MM.1S (cell line): ENCODE measurements at regions not wholly inside any gene's neighbourhood (a gene's known extent, or its start where the extent isn't known, plus 50 kb on each side); places are given as distances from the start of the nearest gene placed in this dataset.

Source experiments
- EZH2 ChIP-seq: fragments of 300-600 bp; sonication (generic); optimal IDR thresholded peaks from 2 replicates; pipeline ENCODE3; 2017; ENCODE audit warnings: low read depth, mild to moderate bottlenecking, antibody characterized with exemption, low read length, mixed read lengths
- EZH2phosphoT487 ChIP-seq: fragments of 300-600 bp; sonication (generic); IDR thresholded peaks from 2 replicates; pipeline ENCODE4 v1.6.1; 2018; ENCODE audit warnings: antibody characterized with exemption, low read length
- TF ChIP-seq, protein P1 (sequence below): fragments of 300-600 bp; sonication (generic); IDR thresholded peaks from 2 replicates; pipeline ENCODE4 v1.5.1; 2016; ENCODE audit warnings: antibody characterized with exemption, low read length, mixed read lengths

GRCh38 chr1:4975856-4976255 is 321.4 kb downstream of the AJAP1 start:
- no peak for TF ChIP-seq EZH2phosphoT487
- TF ChIP-seq, protein P1, sequence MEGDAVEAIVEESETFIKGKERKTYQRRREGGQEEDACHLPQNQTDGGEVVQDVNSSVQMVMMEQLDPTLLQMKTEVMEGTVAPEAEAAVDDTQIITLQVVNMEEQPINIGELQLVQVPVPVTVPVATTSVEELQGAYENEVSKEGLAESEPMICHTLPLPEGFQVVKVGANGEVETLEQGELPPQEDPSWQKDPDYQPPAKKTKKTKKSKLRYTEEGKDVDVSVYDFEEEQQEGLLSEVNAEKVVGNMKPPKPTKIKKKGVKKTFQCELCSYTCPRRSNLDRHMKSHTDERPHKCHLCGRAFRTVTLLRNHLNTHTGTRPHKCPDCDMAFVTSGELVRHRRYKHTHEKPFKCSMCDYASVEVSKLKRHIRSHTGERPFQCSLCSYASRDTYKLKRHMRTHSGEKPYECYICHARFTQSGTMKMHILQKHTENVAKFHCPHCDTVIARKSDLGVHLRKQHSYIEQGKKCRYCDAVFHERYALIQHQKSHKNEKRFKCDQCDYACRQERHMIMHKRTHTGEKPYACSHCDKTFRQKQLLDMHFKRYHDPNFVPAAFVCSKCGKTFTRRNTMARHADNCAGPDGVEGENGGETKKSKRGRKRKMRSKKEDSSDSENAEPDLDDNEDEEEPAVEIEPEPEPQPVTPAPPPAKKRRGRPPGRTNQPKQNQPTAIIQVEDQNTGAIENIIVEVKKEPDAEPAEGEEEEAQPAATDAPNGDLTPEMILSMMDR, result no peak
- no peak for TF ChIP-seq EZH2
